ENCODE measurements at regions not wholly inside any gene's neighbourhood (a gene's known extent, or its start where the extent isn't known, plus 50 kb on each side); places are given as distances from the start of the nearest gene placed in this dataset.
"Not testable (repeated sequence)": the region's sequence is repeated elsewhere in the genome, so short reads cannot be mapped to it uniquely, and the experiment has no call there.

- TF ChIP-seq CTCF (IDR thresholded peaks at IDR 0.05; ENCODE audit: insufficient read depth, low read depth, low read length), result no peak
- no peak overlapping the region for H3K4me3 ChIP-seq (ENCODE audit: low read depth, low read length)
- DNase-seq (ENCODE audit: low read depth), result no peak
These were observed 258.8 kb upstream of the USP15 start for GRCh38 chr12:62001424-62001823.

- H3K4me3 ChIP-seq (ENCODE audit: low read depth, low read length), result no peak overlapping the region
- no peak for DNase-seq (ENCODE audit: low read depth)
- TF ChIP-seq CTCF (IDR thresholded peaks at IDR 0.05; ENCODE audit: insufficient read depth, low read depth, low read length), result no peak
These were observed 257.0 kb upstream of the USP15 start for GRCh38 chr12:62003226-62003625.

- DNase-seq (ENCODE audit: low read depth), result no peak
- no peak overlapping the region for H3K4me3 ChIP-seq (ENCODE audit: low read depth, low read length)
- no peak for TF ChIP-seq CTCF (IDR thresholded peaks at IDR 0.05; ENCODE audit: insufficient read depth, low read depth, low read length)
These were observed 256.5 kb upstream of the USP15 start for GRCh38 chr12:62003701-62004100.

GRCh38 chr12:62005615-62006014, 254.6 kb upstream of the USP15 start:
- H3K4me3 ChIP-seq (ENCODE audit: low read depth, low read length), result no peak overlapping the region
- TF ChIP-seq CTCF (IDR thresholded peaks at IDR 0.05; ENCODE audit: insufficient read depth, low read depth, low read length), result no peak
- DNase-seq (ENCODE audit: low read depth), result no peak

GRCh38 chr12:62006076-62006732, 254.0 kb upstream of the USP15 start:
- DNase-seq (ENCODE audit: low read depth), result peak; percentile 51
- H3K4me3 ChIP-seq (ENCODE audit: low read depth, low read length), result no peak overlapping the region
- peak; percentile 72 for TF ChIP-seq CTCF (IDR thresholded peaks at IDR 0.05; ENCODE audit: insufficient read depth, low read depth, low read length)

- no peak for TF ChIP-seq CTCF (IDR thresholded peaks at IDR 0.05; ENCODE audit: insufficient read depth, low read depth, low read length)
- H3K4me3 ChIP-seq (ENCODE audit: low read depth, low read length), result no peak overlapping the region
- no peak for DNase-seq (ENCODE audit: low read depth)
These were observed 251.5 kb upstream of the USP15 start for GRCh38 chr12:62008703-62009102.

- no peak for DNase-seq (ENCODE audit: low read depth)
- TF ChIP-seq CTCF (IDR thresholded peaks at IDR 0.05; ENCODE audit: insufficient read depth, low read depth, low read length), result no peak
- no peak overlapping the region for H3K4me3 ChIP-seq (ENCODE audit: low read depth, low read length)
These were observed 250.8 kb upstream of the USP15 start for GRCh38 chr12:62009445-62009844.

- DNase-seq (ENCODE audit: low read depth); H3K4me3 ChIP-seq (ENCODE audit: low read depth, low read length): not testable (repeated sequence)
These were observed 249.8 kb upstream of the USP15 start for GRCh38 chr12:62010331-62010906.

GRCh38 chr12:62010973-62011372, 249.2 kb upstream of the USP15 start:
- DNase-seq (ENCODE audit: low read depth); H3K4me3 ChIP-seq (ENCODE audit: low read depth, low read length): not testable (repeated sequence)
